DMS53 treated with DMSO at 0.1 percent for 48 hours (cell line): ENCODE measurements at regions not wholly inside any gene's neighbourhood (a gene's known extent, or its start where the extent isn't known, plus 50 kb on each side); places are given as distances from the start of the nearest gene placed in this dataset.
"Not testable (repeated sequence)": the region's sequence is repeated elsewhere in the genome, so short reads cannot be mapped to it uniquely, and the experiment has no call there.

Source experiments
- DNase-seq: peaks from one replicate; lab custom pipeline; 2025; ENCODE audit not compliant: unreplicated experiment; lab: John Stamatoyannopoulos, UW

DNA sequence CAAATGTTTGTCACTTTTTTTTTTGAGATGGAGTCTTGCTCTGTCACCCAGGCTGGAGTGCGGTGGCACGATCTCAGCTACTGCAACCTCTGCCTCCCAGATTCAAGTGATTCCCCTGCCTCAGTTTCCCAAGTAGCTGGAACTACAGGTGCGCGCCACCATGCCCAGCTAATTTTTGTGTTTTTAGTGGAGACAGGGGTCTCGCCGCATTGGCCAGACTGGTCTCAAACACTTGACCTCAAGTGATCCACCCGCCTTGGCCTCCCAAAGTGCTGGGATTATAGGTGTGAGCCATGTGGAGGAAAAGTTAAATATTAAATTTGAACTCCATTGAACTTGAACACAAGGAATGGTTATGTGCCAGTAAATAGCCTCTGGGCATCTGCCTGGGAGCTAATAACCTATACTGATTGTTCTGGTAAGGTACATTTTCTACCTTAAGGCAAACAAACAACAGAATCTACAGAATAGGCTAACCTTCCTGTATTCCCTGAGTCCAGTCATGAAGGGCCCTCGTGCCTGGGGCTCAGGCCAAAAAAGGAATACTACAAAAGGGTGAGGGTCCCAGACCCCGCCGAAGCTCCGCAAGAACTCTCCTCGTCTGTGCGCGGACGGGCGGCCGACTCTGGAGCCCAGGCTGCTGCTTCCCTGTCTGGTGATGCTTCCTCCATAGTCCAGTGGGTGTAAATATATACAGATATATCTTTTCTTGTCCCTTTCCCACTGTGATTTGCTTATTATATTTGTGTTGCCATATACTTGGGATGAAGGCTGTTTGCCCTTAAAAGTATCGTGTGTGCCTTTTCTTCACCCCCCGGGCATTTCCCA lies 74.0 kb upstream of the EIF5 start:
- DNase-seq: no peak

DNA sequence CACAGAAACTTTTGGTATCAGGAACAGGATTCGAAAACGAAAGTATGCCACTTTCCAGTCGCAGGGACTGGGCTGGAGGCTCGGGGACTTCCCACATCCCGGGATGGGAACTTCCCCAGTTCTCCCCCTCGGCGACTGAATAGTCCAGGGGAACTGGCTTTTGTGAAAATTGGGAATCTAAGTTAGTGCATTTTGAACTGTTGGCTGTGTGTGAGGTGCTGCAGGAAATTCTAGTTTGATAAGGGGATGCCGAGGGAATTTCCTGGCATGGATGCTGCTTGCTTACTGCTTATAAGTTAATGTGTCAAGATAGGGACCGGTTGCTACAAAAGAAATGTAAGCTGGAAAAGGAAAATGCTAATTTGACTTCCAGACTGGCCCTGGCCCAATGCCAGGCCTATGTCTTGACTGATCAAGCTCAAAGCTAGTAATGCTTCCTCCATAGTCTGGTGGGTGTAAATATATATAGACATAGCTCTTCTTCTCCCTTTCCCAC lies 73.4 kb upstream of the EIF5 start:
- peak; percentile 1 for DNase-seq

DNA sequence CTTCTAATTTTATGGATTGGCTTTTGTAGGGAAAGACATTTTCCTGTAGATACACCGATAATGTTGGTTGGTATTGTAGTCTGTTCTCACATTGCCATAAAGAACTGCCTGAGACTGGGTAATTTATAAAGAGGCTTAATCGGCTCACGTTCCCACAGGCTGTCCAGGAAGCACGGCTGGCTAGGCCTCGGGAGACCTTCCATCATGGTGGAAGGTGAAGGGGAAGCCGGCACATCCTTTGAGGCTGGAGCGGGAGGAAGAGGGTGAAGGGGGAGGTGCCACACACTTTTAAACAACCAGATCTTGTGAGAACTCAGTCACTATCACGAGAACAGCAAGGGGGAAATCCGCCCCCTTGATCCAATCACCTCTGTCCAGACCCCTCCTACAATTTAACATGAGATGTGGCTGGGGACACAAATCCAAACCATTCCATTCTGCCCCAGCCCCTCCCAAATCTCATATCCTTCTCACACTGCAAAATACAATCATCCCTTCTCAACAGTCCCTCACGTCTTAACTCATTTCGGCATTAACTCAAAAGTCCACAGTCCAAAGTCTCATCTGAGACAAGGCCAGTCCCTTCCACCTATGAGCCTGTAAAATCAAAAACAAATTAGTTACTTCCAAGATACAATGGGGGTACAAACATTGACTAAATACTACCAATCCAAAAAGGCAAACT lies 66.7 kb upstream of the EIF5 start:
- no peak for DNase-seq

DNA sequence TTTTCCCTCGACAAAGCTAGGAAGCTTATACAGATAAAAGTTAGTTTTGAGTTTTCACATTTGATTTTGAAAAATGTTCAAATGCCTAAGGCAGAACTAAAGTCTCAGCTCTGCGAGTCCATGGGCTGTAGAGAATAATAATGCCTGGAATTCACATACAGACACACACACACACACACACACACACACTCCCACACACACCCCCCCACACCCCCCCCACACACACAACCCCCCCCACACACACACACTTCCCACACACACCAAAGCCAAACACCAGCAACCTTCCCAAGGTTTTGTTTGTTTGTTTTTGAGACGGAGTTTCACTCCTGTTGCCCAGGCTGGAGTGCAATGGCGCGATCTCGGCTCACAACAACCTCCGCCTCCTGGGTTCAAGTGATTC lies 62.8 kb upstream of the EIF5 start:
- DNase-seq: no peak

DNA sequence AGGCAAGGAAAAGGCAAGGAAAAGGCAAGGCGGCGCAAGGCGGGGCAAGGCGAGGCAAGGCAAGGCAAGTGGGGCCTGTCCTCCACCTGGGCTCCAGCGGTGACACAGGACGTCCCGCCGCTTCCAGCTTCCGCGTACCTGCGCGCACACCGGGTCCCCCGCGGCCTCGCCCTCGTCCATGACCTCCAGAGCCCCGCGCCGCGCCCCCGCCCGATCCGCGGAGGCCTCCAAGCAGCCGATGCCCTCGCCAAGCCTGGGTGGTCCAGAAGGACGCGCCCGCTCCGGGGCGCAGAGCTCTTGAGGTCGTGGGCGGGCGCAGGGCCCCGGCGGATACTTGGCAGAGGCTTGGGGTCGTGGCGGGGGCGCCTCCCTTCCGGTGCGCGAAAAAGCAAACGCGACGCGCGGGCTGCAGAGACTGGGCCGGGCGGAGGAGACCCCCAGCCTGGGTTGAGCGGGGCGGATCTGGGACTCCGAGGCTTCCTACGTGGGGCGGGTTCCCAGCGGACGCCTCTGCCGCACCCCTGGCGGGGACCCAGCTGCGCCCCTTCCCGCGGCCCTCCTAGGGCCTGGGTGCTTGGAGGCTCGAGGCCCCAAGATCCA lies 60.8 kb upstream of the EIF5 start:
- DNase-seq: no peak

GRCh38 chr14:103273745-103274615 lies 60.1 kb upstream of the EIF5 start:
- DNase-seq: no peak

DNA sequence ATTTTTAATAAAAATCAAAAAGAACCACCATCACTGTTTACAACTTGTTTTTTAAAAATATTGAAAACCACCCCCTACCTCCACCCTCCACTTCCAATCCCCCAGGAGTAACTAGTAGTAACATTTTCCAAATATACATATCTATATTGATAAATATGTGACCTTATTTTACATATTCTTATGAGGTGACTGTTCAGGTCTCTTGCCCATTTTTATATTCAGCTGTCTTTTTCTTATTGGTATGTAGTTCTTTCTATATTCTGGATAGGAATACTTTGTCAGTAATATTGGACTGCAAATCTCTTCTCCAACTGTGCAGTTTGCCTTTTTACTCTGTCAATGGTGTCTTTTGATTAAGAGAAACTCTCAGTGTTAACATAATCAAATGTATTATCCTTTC lies 59.0 kb upstream of the EIF5 start:
- DNase-seq: no peak

DNA sequence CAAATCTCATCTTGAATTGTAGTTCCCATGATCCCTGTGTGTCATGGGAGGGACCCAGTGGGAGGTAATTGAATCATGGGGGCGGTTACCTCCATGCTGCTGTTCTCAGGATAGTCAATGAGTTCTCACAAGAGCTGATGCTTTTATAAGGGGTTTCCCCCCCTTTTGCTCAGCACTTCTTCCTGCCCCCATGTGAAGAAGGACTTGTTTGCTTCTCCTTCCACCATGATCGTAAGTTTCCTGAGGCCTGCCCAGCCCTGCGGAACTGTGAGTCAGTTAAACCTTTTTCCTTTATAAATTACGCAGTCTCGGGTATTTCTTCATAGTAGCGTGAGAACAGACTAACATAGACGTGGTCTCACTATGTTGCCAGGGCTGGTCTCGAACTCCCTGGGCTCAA lies 56.1 kb upstream of the EIF5 start:
- no peak for DNase-seq

DNA sequence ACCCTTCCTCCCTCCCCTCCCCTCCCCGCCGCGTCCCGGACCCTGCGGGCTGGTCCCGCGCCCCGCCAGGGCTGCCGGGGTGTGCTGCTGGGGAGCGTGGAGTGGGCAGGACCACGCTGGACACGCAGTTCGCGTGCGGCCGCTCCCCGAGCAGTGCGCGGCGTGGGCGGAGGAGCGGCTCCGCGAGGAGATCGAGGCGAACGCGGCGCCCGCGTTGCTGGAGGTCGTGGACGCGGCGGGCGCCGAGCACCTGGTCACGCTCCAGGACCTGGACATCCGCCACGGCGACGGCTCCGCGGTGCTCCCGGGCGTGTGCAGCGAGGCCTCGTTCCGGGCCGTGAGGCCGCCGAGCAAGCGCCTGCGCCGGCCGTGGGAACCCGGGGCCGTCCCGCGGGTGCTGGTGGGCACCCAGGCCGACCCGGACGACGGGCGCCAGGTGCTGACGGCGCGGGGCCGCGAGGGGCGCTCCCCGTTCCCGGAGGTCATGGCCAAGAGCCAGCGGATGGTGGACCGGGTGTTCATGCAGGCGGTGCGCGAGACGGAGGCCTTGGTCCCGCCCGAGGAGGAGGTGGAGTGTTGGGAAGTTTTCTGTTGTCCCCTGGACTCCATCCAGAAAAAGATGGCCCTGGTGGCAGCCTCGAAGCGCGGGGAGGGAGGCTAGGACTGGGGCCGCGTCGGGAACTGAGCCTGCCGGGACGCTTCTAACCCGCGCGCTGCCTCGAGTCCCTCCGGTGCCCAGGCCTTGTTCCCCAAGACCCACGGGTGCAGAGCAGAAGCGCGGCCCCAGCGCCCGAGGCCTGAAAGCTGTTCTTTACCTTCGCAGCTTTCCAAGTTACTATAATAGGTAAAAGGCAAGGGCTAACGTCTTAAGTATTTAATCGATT lies 54.7 kb upstream of the EIF5 start:
- DNase-seq: no peak

- no peak for DNase-seq
These were observed 53.6 kb upstream of the EIF5 start for GRCh38 chr14:103280278-103280928.

- no peak for DNase-seq
These were observed 52.4 kb upstream of the EIF5 start for GRCh38 chr14:103281496-103282231.

GRCh38 chr14:103282309-103282708 lies 51.7 kb upstream of the EIF5 start:
- DNase-seq: not testable (repeated sequence)

GRCh38 chr14:103282932-103283331 lies 51.1 kb upstream of the EIF5 start:
- DNase-seq: no peak

- no peak for DNase-seq
These were observed 50.1 kb upstream of the EIF5 start for GRCh38 chr14:103283916-103284315.
